LoVo (cell line): ENCODE measurements at regions not wholly inside any gene's neighbourhood (a gene's known extent, or its start where the extent isn't known, plus 50 kb on each side); places are given as distances from the start of the nearest gene placed in this dataset.

Source experiments
- DNase-seq: peaks from one replicate; pipeline ENCODE4 v3.0.0-alpha.2; 2016; ENCODE audit warnings: low spot score

- no peak for DNase-seq
Observed at GRCh38 chr2:48140586-48140985, 173.9 kb upstream of the FOXN2 start.

DNA sequence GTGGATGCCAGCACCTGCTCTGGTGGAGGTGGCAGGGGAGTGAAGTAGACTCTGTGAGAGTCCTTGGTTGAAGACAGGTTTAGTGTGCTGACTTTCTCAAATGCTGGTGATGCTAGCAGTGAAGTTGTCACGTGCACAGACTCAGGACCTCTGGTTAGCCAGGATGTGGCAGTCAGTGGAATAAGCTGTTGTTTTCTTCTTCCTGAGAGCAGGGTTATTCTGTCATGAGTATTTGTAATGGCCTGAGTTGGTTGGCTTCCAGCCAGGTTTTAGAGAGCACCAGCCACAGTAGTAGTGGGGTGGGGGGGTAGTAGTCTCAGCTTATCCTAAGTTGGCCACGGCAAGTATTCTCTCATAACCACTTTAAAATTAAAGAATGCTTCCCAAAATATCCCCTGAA, 169.7 kb upstream of the FOXN2 start:
- no peak for DNase-seq

DNA sequence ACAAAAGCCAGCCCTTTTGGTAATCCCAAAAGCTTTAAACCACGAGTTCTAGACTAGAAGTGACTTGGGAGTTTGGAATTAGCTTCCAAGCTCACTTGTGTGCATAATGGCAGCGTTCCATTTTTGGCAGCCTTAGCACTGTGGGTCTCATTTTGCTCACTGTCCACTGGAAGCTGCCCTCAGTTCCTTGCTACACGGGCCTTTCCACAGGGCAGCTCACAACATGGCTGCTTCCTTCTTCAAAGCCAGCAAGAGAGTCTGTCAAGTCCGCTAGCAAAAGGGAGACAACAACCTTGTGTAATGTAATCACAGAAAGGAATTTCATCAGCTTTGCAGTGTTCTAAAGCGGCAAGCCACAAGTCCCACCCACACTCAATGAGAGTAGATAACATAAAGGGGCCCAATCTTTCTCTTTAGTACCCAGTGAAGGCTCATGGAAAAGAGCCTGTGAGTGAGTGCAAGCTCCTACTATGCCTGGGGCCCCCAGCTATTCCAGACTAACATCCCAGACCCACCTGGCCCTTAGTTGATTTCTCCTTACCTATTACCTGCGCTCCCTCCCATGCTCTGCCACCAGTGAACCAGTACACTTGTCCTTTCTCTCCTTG, 168.5 kb upstream of the FOXN2 start:
- no peak for DNase-seq

DNA sequence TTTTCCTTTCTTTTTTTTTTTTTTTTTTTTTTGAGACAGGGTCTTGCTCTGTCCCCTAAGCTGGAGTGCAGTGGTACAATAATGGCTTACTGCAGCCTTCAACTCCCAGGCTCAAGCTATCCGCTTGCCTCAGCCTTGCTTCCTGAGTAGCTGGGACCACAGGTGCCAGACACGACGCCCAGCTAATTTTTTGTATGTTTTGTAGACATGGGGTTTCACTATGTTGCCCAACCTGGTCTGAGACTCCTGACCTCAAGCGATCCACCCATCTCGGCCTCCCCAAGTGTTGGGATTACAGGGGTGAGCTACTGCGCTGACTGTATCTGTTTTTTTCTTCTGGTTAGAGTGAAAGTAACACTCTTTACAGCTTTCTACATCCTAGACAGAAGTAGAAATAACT, 167.9 kb upstream of the FOXN2 start:
- DNase-seq: no peak

DNA sequence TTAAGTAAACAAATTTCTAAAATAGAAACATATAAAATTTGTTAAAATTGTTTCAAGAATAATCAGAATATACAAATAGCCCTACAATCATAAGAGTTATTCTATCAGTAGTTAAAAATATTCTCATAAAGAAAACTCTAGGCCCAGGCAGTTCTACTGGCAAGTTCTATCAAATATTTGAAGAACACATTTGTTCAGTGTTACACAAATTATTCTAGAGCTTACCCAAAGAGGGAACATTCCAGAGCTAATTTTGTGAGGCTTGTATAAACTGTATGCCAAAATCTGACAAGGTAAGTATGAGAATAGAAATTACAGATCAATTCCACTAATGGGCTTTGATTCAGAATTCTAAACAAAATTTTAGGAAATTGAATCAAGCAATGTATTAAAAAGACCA, 166.8 kb upstream of the FOXN2 start:
- DNase-seq: no peak

GRCh38 chr2:48148841-48149430, 165.5 kb upstream of the FOXN2 start:
- DNase-seq: no peak

GRCh38 chr2:48157150-48157549, 157.3 kb upstream of the FOXN2 start:
- DNase-seq: no peak

DNA sequence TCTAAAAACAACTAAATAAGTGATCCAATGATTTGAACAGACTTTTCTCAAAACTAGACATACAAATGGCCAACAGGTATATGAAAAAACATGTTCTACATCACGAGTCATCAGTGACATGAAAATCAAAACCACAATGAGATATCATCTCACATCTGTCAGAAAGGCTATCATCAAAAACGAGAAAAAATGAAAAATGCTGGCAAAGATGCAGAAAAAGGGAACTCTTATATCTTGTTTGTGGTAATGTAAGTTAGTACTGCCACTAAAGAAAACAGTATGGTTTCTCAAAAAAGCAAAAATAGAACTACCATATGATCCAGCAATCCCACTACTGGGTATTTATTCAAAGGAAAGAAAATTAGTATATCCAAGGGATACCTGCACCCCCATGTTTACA, 152.9 kb upstream of the FOXN2 start:
- DNase-seq: no peak

- DNase-seq: no peak
Observed at GRCh38 chr2:48162742-48163141, 151.7 kb upstream of the FOXN2 start.

- DNase-seq: no peak
Observed at GRCh38 chr2:48165070-48165753, 149.3 kb upstream of the FOXN2 start.

DNA sequence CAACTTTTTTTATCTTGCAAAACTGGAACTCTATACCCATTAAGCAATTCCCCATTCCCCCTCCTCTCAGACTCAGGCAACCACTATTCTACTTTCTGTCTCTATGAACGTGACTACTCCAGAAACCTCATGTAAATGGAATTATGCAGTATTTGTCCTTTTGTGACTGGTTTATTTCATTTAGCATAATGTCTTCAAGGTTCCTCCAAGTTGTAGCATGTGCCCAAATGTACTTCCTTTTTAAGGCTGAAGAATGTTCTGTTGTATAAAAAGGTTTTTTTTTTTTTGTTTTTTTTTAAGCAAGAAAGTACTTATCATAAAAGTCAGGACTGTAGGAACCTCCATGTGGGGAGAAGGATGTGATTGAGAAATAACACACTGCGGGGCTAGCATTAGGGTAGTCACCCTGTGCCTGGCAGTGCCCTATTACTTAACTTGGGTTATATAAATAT, 145.3 kb upstream of the FOXN2 start:
- DNase-seq: no peak

DNA sequence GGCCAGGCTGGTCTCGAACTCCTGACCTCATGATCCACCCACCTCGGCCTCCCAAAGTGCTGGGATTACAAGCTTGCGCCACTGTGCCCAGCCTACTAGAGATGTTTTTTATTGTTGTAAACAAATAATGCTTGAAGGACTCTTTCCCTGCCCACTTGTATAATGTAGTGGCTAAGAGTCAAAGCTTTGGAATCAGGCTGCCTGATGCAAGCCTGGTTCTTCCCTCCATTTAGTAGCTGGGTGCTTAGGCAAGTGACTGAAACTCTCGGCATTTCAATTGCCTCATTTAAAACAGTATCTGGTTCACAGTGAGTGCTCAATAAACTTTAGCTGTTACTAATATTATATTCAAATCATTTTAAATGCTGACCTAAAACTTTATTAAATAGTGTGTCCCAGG, 144.2 kb upstream of the FOXN2 start:
- no peak for DNase-seq

DNA sequence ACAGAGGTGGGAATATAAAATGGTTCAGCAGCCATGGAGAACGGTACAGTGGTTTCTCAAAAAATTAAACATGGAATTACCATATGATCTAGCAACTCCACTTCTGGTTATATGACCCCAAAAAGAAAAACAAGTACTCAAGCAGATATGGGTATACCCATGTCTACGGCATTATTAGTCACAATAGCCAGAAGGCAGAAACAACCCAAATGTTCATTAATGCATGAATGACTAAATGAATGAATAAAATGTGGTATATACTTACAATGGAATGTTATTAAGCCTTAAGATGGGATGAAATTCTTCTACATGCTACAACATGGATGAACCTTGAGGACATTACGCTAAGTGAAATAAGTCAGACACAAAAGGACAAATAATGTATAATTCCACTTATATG, 141.3 kb upstream of the FOXN2 start:
- no peak for DNase-seq

GRCh38 chr2:48174503-48174902, 140.0 kb upstream of the FOXN2 start:
- DNase-seq: no peak

GRCh38 chr2:48175254-48175653, 139.2 kb upstream of the FOXN2 start:
- peak; percentile 7 for DNase-seq

GRCh38 chr2:48175656-48176055, 138.8 kb upstream of the FOXN2 start:
- DNase-seq: no peak

- no peak for DNase-seq
Observed at GRCh38 chr2:48176876-48177275, 137.6 kb upstream of the FOXN2 start.

DNA sequence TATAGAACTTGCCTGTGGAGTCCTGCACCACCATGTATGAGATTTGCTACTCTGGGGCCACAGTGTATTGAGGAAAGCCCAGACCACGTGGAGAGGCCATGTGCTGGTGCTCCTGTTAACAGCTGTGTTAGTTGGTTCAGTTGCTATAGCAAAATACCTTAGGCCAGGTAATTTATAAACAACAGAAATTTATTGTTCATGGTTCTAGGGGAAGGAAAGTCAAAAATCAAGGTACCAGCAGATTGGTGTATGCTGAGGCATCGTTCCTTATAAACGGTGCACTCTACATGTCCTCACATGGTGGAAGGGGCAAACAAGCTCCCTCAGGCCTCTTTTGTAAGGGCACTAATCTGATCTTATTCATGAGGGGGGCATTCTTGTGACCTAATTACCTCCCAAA, 135.9 kb upstream of the FOXN2 start:
- DNase-seq: no peak

- DNase-seq: no peak
Observed at GRCh38 chr2:48180557-48180956, 133.9 kb upstream of the FOXN2 start.

DNA sequence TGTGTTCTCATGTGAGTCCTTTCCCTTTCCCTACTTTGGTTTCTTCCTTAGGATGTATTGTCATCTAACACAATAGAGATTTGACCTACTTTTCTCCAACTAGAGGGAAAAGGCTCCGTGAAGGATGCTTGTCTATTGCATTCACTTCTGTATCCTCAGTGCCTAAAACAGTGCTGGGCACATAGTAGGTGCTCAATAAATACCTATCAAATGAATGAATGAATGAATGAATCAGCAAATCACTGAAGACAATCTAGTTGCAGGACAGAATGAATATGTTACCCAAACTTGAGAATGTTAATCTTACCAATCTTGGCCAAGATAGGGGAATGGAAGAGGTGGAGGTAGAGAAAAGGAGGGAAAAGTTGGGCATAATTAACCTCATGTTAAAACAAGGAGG, 131.2 kb upstream of the FOXN2 start:
- DNase-seq: no peak

- no peak for DNase-seq
Observed at GRCh38 chr2:48183991-48184390, 130.5 kb upstream of the FOXN2 start.

DNA sequence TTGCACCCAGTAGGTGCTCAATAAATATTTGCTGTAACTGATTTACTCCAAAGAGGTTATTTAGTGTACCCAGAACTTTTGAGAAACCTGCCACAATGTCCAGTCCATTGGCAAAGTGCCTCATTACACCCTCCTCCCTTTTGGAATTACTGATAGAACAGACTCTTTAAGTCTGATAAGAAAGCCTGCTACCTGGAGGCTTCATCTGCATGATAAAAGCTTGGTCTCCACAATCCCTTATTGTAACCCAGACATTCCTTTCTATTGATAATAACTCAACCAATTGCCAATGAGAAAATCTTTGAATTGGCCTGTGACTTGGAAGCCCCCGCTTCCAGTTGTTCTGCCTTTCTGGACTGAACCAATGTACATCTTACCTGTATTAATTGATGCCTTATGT, 127.0 kb upstream of the FOXN2 start:
- no peak for DNase-seq

GRCh38 chr2:48189552-48190228, 124.8 kb upstream of the FOXN2 start:
- DNase-seq: no peak
